ENCODE measurements at regions not wholly inside any gene's neighbourhood (a gene's known extent, or its start where the extent isn't known, plus 50 kb on each side); places are given as distances from the start of the nearest gene placed in this dataset.

- no peak for TF ChIP-seq ETS1 (IDR thresholded peaks at IDR 0.05)
Measured at GRCh38 chr2:51722311-51722710, 690.4 kb upstream of the NRXN1 start (continued).

- Histone ChIP-seq H3K79me2 (replicated peaks; ENCODE audit: insufficient read depth) (no peaks in the 10 kb centered on the region), H3K4me3 (no peak overlapping the region), H3F3A (replicated peaks; ENCODE audit: low read depth) (no peaks in the 10 kb centered on the region), H2AFZ (no peak overlapping the region), H3K4me1 (ENCODE audit: insufficient read depth) (peaks cover 5% of the 10 kb centered on the region; the same call in 1 of the 2 replicates), H3K9me2 (ENCODE audit: insufficient read depth) (no peaks in the 10 kb centered on the region), H3K27ac (ENCODE audit: low read depth) (no peak overlapping the region), H3K36me3 (ENCODE audit: insufficient read depth) (no peaks in the 10 kb centered on the region), H4K20me1 (replicated peaks; ENCODE audit: insufficient read depth) (no peaks in the 10 kb centered on the region), H3K27me3 (ENCODE audit: insufficient read depth) (no peaks in the 10 kb centered on the region), H3K4me2 (no peak overlapping the region)
- no peak for TF ChIP-seq CTCF (conservative IDR thresholded peaks at IDR 0.05; ENCODE audit: low read depth in 2 of 2)
- Mint-ChIP-seq H3K4me3 (no peak overlapping the region), H3K36me3 (ENCODE audit: low read depth) (no peaks in the 10 kb centered on the region), H3K4me1 (peaks cover 6% of the 10 kb centered on the region; the same call in 2 of the 3 replicates), H3K27ac (no peak overlapping the region), H3K27me3 (ENCODE audit: insufficient read depth, low read depth, poor library complexity) (no peaks in the 10 kb centered on the region), H3K9me3 (no peaks in the 10 kb centered on the region)
- DNase-seq (ENCODE audit: low spot score) (no peak), ATAC-seq (no peak)
Measured at GRCh38 chr2:51720826-51721225, 688.9 kb upstream of the NRXN1 start.

GRCh38 chr2:51718881-51719280 lies 686.9 kb upstream of the NRXN1 start:
- Histone ChIP-seq H3K36me3 (ENCODE audit: insufficient read depth) (no peaks in the 10 kb centered on the region), H3K27ac (ENCODE audit: low read depth) (no peak overlapping the region), H4K20me1 (replicated peaks; ENCODE audit: insufficient read depth) (no peaks in the 10 kb centered on the region), H3K4me3 (no peak overlapping the region), H3F3A (replicated peaks; ENCODE audit: low read depth) (no peaks in the 10 kb centered on the region), H3K4me1 (ENCODE audit: insufficient read depth) (no peaks in the 10 kb centered on the region), H3K9me2 (ENCODE audit: insufficient read depth) (no peaks in the 10 kb centered on the region), H2AFZ (no peak overlapping the region), H3K79me2 (replicated peaks; ENCODE audit: insufficient read depth) (no peaks in the 10 kb centered on the region), H3K4me2 (no peak overlapping the region), H3K27me3 (ENCODE audit: insufficient read depth) (no peaks in the 10 kb centered on the region)
- no peak overlapping the region for H3K27ac Mint-ChIP-seq
- peaks cover 11% of the 10 kb centered on the region for H3K9me3 Mint-ChIP-seq
- DNase-seq (ENCODE audit: low spot score): no peak
- ATAC-seq: no peak
- no peaks in the 10 kb centered on the region for H3K27me3 Mint-ChIP-seq (ENCODE audit: insufficient read depth, low read depth, poor library complexity)
- peaks cover 5% of the 10 kb centered on the region; the same call in 2 of the 3 replicates for H3K36me3 Mint-ChIP-seq (ENCODE audit: low read depth)
- no peaks in the 10 kb centered on the region for H3K4me1 Mint-ChIP-seq
- H3K4me3 Mint-ChIP-seq: no peak overlapping the region
- TF ChIP-seq EZH2 (IDR thresholded peaks at IDR 0.05; ENCODE audit: low read depth, unreplicated experiment) (no peak), ETS1 (IDR thresholded peaks at IDR 0.05) (no peak), REST (IDR thresholded peaks at IDR 0.05; ENCODE audit: unreplicated experiment) (no peak), NANOG (IDR thresholded peaks at IDR 0.05; ENCODE audit: borderline replicate concordance) (no peak), POLR2AphosphoS5 (IDR thresholded peaks at IDR 0.05; ENCODE audit: low read depth) (no peak), EZH2phosphoT487 (IDR thresholded peaks at IDR 0.05; ENCODE audit: unreplicated experiment) (no peak), STAT1 (IDR thresholded peaks at IDR 0.05; ENCODE audit: unreplicated experiment) (no peak), ZNF114 (CRISPR knock-in tag; IDR thresholded peaks at IDR 0.05) (no peak), JUNB (IDR thresholded peaks at IDR 0.05; ENCODE audit: unreplicated experiment) (no peak)

Data from GM23338 (cell line).